Gastrocnemius medialis (tissue), 4 donors: ENCODE measurements at regions not wholly inside any gene's neighbourhood (a gene's known extent, or its start where the extent isn't known, plus 50 kb on each side); places are given as distances from the start of the nearest gene placed in this dataset.
A peak's percentile ranks its signal among the peaks of the same experiment; 100 is the strongest.

Experiments used
- POLR2A ChIP-seq, 2 donors: fragments of 450-650 bp; IDR thresholded peaks; one replicate each; pipeline ENCODE4 v1.6.1; 2017; ENCODE audit warnings: antibody characterized with exemption in 2 of 2, mild to moderate bottlenecking in 2 of 2, moderate library complexity in 2 of 2
- TF ChIP-seq, protein P1 (sequence below), 5 experiments: fragments of 450-650 bp in 3 of 5; fragments of 200-600 bp in 2 of 5; sonication (generic) in 2 of 5; IDR thresholded peaks in 4 of 5; conservative IDR thresholded peaks in 1 of 5; 1 replicate in 4 of 5; 2 replicates in 1 of 5; pipeline ENCODE4 v1.5.1; 2016 to 2019; ENCODE audit warnings: antibody characterized with exemption in 5 of 5, mild to moderate bottlenecking in 3 of 5, moderate library complexity in 3 of 5

DNA sequence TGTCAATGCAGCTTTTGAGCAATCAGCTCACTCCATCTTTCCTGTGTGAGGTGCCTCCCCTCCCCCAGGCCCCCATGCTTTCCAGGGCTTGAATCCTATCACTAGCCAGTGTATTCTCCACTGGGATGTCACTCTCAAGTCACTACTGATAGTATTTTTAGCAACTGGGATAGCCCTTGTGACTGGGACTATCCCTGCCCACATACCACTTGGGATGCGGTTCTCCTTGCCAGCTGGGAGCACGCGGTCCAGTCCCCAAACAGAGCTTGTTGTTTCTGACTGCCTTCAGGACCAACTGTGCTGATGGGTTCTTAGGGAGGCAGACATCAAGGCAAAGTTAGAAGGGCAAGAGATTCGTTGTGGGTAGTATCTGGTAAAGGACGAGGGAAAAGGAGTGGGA is 134.9 kb downstream of the FAM161A start:
- TF ChIP-seq, protein P1, sequence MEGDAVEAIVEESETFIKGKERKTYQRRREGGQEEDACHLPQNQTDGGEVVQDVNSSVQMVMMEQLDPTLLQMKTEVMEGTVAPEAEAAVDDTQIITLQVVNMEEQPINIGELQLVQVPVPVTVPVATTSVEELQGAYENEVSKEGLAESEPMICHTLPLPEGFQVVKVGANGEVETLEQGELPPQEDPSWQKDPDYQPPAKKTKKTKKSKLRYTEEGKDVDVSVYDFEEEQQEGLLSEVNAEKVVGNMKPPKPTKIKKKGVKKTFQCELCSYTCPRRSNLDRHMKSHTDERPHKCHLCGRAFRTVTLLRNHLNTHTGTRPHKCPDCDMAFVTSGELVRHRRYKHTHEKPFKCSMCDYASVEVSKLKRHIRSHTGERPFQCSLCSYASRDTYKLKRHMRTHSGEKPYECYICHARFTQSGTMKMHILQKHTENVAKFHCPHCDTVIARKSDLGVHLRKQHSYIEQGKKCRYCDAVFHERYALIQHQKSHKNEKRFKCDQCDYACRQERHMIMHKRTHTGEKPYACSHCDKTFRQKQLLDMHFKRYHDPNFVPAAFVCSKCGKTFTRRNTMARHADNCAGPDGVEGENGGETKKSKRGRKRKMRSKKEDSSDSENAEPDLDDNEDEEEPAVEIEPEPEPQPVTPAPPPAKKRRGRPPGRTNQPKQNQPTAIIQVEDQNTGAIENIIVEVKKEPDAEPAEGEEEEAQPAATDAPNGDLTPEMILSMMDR (IDR thresholded peaks at IDR 0.05 in 4 of 5, conservative IDR thresholded peaks at IDR 0.05 in 1 of 5) = no peak
- TF ChIP-seq POLR2A (IDR thresholded peaks at IDR 0.05) = peak; percentile 28 to 55
